Progenitor cell of endocrine pancreas (in vitro differentiated cells): ENCODE measurements at regions not wholly inside any gene's neighbourhood (a gene's known extent, or its start where the extent isn't known, plus 50 kb on each side); places are given as distances from the start of the nearest gene placed in this dataset.

ENCODE experiments used
- DNase-seq: peaks from one replicate; pipeline ENCODE4 v3.0.0; 2021; ENCODE audit warnings: low spot score; ENCODE audit not compliant: unreplicated experiment
- H3K27ac Mint-ChIP-seq: 2 replicates; pipeline ENCODE4 v1.8.0; 2021; ENCODE audit warnings: mild to moderate bottlenecking, moderate library complexity, mixed read lengths
- H3K27me3 Mint-ChIP-seq: 2 replicates; pipeline ENCODE4 v1.8.0; 2021; ENCODE audit warnings: mixed read lengths
- H3K36me3 Mint-ChIP-seq: 2 replicates; pipeline ENCODE4 v1.8.0; 2022; ENCODE audit warnings: mixed read lengths; ENCODE audit not compliant: insufficient read depth
- H3K4me1 Mint-ChIP-seq: 2 replicates; pipeline ENCODE4 v1.8.0; 2021; ENCODE audit warnings: low read depth, mixed read lengths
- H3K4me3 Mint-ChIP-seq: 2 replicates; pipeline ENCODE4 v1.8.0; 2021; ENCODE audit warnings: low read depth, mild to moderate bottlenecking, moderate library complexity, mixed read lengths
- H3K9me3 Mint-ChIP-seq: 2 replicates; pipeline ENCODE4 v1.8.0; 2021; ENCODE audit warnings: low read depth, mixed read lengths
- TF ChIP-seq, protein P1 (sequence below): fragments of 200-600 bp; sonication (generic); IDR thresholded peaks from one replicate; pipeline ENCODE4 v1.5.0; 2021; ENCODE audit warnings: antibody characterized with exemption, mild to moderate bottlenecking; ENCODE audit not compliant: unreplicated experiment

DNA sequence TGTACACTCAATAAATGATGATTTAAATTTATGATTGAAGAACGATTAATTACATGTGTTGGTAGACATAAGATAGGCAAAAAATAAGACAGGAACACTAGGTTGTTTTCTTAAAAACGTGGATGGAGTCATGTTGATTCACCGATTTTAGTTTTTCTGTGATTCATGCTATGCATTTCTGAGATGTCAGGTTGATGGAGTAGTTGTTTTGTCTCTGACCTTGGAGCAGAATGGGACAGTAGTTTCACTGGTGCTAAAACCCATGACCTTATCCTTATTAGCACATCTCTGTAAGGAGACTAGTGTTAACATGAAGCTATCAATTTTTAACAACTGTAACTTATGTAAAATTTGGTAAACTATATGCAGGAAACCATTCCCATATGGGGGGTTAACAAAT is 611.6 kb upstream of the FZD8 start:
- Mint-ChIP-seq H3K27me3 (no peaks in the 10 kb centered on the region), H3K4me3 (no peak overlapping the region), H3K36me3 (no peaks in the 10 kb centered on the region), H3K4me1 (peaks cover 1% of the 10 kb centered on the region), H3K27ac (no peak overlapping the region), H3K9me3 (no peaks in the 10 kb centered on the region)
- DNase-seq: no peak
- TF ChIP-seq, protein P1, sequence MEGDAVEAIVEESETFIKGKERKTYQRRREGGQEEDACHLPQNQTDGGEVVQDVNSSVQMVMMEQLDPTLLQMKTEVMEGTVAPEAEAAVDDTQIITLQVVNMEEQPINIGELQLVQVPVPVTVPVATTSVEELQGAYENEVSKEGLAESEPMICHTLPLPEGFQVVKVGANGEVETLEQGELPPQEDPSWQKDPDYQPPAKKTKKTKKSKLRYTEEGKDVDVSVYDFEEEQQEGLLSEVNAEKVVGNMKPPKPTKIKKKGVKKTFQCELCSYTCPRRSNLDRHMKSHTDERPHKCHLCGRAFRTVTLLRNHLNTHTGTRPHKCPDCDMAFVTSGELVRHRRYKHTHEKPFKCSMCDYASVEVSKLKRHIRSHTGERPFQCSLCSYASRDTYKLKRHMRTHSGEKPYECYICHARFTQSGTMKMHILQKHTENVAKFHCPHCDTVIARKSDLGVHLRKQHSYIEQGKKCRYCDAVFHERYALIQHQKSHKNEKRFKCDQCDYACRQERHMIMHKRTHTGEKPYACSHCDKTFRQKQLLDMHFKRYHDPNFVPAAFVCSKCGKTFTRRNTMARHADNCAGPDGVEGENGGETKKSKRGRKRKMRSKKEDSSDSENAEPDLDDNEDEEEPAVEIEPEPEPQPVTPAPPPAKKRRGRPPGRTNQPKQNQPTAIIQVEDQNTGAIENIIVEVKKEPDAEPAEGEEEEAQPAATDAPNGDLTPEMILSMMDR: no peak

- H3K4me3 Mint-ChIP-seq: no peak overlapping the region
- no peaks in the 10 kb centered on the region for H3K9me3 Mint-ChIP-seq
- TF ChIP-seq, protein P1: no peak
- peaks cover 1% of the 10 kb centered on the region for H3K4me1 Mint-ChIP-seq
- no peaks in the 10 kb centered on the region for H3K27me3 Mint-ChIP-seq
- H3K27ac Mint-ChIP-seq: no peak overlapping the region
- DNase-seq: no peak
- H3K36me3 Mint-ChIP-seq: no peaks in the 10 kb centered on the region
Observed at GRCh38 chr10:36251068-36251467, 609.0 kb upstream of the FZD8 start.

- no peak overlapping the region for H3K4me3 Mint-ChIP-seq
- TF ChIP-seq, protein P1: no peak
- no peaks in the 10 kb centered on the region for H3K27me3 Mint-ChIP-seq
- DNase-seq: no peak
- peaks cover 1% of the 10 kb centered on the region for H3K4me1 Mint-ChIP-seq
- H3K27ac Mint-ChIP-seq: no peak overlapping the region
- peaks cover 6% of the 10 kb centered on the region for H3K9me3 Mint-ChIP-seq
- no peaks in the 10 kb centered on the region for H3K36me3 Mint-ChIP-seq
Observed at GRCh38 chr10:36248304-36248981, 606.3 kb upstream of the FZD8 start.

- Mint-ChIP-seq H3K27me3 (no peaks in the 10 kb centered on the region), H3K4me1 (peaks cover 4% of the 10 kb centered on the region), H3K36me3 (no peaks in the 10 kb centered on the region), H3K27ac (no peak overlapping the region), H3K4me3 (no peak overlapping the region), H3K9me3 (peaks cover 14% of the 10 kb centered on the region)
- DNase-seq: no peak
- TF ChIP-seq, protein P1: no peak
Observed at GRCh38 chr10:36247478-36247877, 605.4 kb upstream of the FZD8 start.

DNA sequence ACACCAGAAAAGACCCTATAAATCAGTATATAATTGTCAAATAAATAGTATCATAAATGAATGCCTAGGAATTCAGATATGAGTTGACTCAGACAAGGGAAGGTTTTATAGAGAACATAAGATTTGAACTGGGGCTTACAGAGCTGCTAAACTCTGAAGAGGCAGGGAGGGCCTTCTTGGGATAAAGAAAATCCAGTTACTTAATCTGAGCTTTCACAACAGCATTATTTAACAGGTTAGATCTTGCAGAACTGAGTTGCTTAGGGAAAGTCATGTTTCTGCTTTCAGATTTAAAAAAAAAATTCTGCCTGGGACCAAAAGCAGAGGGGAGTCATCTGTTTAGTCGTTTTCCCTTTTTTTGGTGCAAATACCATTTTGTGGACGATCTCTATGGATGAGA is 594.8 kb upstream of the FZD8 start:
- TF ChIP-seq, protein P1: no peak
- no peak for DNase-seq
- Mint-ChIP-seq H3K36me3 (peaks cover 3% of the 10 kb centered on the region), H3K4me3 (no peak overlapping the region), H3K27ac (no peak overlapping the region), H3K4me1 (peaks cover 6% of the 10 kb centered on the region), H3K27me3 (no peaks in the 10 kb centered on the region), H3K9me3 (peaks cover 19% of the 10 kb centered on the region)
